NB4 (cell line): ENCODE measurements at regions not wholly inside any gene's neighbourhood (a gene's known extent, or its start where the extent isn't known, plus 50 kb on each side); places are given as distances from the start of the nearest gene placed in this dataset.

Experiments
- POLR2A ChIP-seq: IDR thresholded peaks from 2 replicates; pipeline ENCODE4 v1.6.1; 2011; ENCODE audit warnings: mild to moderate bottlenecking; ENCODE audit not compliant: insufficient read length; ENCODE audit errors: extremely low read depth
- TF ChIP-seq, protein P1 (sequence below): IDR thresholded peaks from one replicate; pipeline ENCODE4 v1.5.1; 2012; ENCODE audit warnings: low read depth, low read length

- TF ChIP-seq, protein P1, sequence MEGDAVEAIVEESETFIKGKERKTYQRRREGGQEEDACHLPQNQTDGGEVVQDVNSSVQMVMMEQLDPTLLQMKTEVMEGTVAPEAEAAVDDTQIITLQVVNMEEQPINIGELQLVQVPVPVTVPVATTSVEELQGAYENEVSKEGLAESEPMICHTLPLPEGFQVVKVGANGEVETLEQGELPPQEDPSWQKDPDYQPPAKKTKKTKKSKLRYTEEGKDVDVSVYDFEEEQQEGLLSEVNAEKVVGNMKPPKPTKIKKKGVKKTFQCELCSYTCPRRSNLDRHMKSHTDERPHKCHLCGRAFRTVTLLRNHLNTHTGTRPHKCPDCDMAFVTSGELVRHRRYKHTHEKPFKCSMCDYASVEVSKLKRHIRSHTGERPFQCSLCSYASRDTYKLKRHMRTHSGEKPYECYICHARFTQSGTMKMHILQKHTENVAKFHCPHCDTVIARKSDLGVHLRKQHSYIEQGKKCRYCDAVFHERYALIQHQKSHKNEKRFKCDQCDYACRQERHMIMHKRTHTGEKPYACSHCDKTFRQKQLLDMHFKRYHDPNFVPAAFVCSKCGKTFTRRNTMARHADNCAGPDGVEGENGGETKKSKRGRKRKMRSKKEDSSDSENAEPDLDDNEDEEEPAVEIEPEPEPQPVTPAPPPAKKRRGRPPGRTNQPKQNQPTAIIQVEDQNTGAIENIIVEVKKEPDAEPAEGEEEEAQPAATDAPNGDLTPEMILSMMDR: no peak
- TF ChIP-seq POLR2A: no peak
Observed at GRCh38 chr1:223483511-223483910, 90.3 kb downstream of the CCDC185 start.
